ENCODE measurements at regions not wholly inside any gene's neighbourhood (a gene's known extent, or its start where the extent isn't known, plus 50 kb on each side); places are given as distances from the start of the nearest gene placed in this dataset.
A peak's percentile ranks its signal among the peaks of the same experiment; 100 is the strongest.

GRCh38 chr1:234773936-234774677 is 164.1 kb upstream of the IRF2BP2 start:
- Mint-ChIP-seq H3K36me3 (peaks cover 0 to 3% (median 0%) of the 10 kb centered on the region in 3 donors), H3K9me3 (peaks cover 0 to 2% (median 0%) of the 10 kb centered on the region in 5 donors), H3K4me3 (no peak overlapping the region), H3K4me1 (peaks cover 35 to 46% (median 40%) of the 10 kb centered on the region in 3 donors), H3K27me3 (no peaks in the 10 kb centered on the region), H3K27ac (peak overlapping the region in 5 of 8 donors; percentile 2 to 48 (median 24))
- no peak for DNase-seq
- no peak overlapping the region for H3K27ac ChIP-seq (ENCODE audit: low read depth, low read length)
- H3K36me3 ChIP-seq (ENCODE audit: insufficient read depth, low read length): no peaks in the 10 kb centered on the region
- ChIA-PET CTCF (interaction anchor here (0.7 to 1.7 kb wide), 4 partner anchors 50 to 275 kb away, joined by 3 to 5 read pairs (median 3); no protein-coding TSS in a partner anchor), POLR2A (no interaction called here)
- H3K4me1 ChIP-seq (ENCODE audit: insufficient read depth, low read length): peaks cover 48% of the 10 kb centered on the region
- no peaks in the 10 kb centered on the region for H3K9me3 ChIP-seq (ENCODE audit: low read length)
- peaks cover 5% of the 10 kb centered on the region for H3K27me3 ChIP-seq (ENCODE audit: insufficient read depth, low read length, poor library complexity, severe bottlenecking)
- no peak overlapping the region for H3K4me3 ChIP-seq (ENCODE audit: low read length)

- Mint-ChIP-seq H3K4me3 (peak overlapping the region; percentile 55 to 91 (median 81)), H3K27ac (peak overlapping the region; percentile 91 to 99 (median 95)), H3K4me1 (peaks cover 51 to 62% (median 56%) of the 10 kb centered on the region in 3 donors), H3K36me3 (peaks cover 0 to 6% (median 3%) of the 10 kb centered on the region in 3 donors), H3K9me3 (peaks cover 0 to 2% (median 0%) of the 10 kb centered on the region in 5 donors), H3K27me3 (no peaks in the 10 kb centered on the region)
- DNase-seq: peak; percentile 63 to 93 (median 81)
- Histone ChIP-seq H3K27ac (ENCODE audit: low read depth, low read length) (peak overlapping the region; percentile 58), H3K36me3 (ENCODE audit: insufficient read depth, low read length) (no peaks in the 10 kb centered on the region), H3K9me3 (ENCODE audit: low read length) (no peaks in the 10 kb centered on the region), H3K27me3 (ENCODE audit: insufficient read depth, low read length, poor library complexity, severe bottlenecking) (peaks cover 5% of the 10 kb centered on the region), H3K4me3 (ENCODE audit: low read length) (peak overlapping the region; percentile 16), H3K4me1 (ENCODE audit: insufficient read depth, low read length) (peaks cover 53% of the 10 kb centered on the region)
- CTCF ChIA-PET: interaction anchor here (1.0 to 1.3 kb wide), 4 partner anchors 17 to 311 kb away, joined by 3 to 4 read pairs (median 3); no protein-coding TSS in a partner anchor
- POLR2A ChIA-PET: interaction anchor here (0.6 to 3.0 kb wide), 15 partner anchors 13 to 295 kb away, joined by 3 to 33 read pairs (median 5); partner anchors contain the start of gene IRF2BP2
Measured at GRCh38 chr1:234772345-234773147, 162.6 kb upstream of the IRF2BP2 start.

- H3K4me3 ChIP-seq (ENCODE audit: low read length): peak overlapping the region; percentile 16
- peaks cover 54% of the 10 kb centered on the region for H3K4me1 ChIP-seq (ENCODE audit: insufficient read depth, low read length)
- DNase-seq: no peak
- Mint-ChIP-seq H3K9me3 (peaks cover 0 to 2% (median 0%) of the 10 kb centered on the region in 5 donors), H3K36me3 (peaks cover 0 to 6% (median 3%) of the 10 kb centered on the region in 3 donors), H3K4me1 (peaks cover 56 to 67% (median 62%) of the 10 kb centered on the region in 3 donors), H3K27me3 (no peaks in the 10 kb centered on the region), H3K4me3 (peak overlapping the region; percentile 55 to 91 (median 81)), H3K27ac (peak overlapping the region; percentile 91 to 99 (median 95))
- no peaks in the 10 kb centered on the region for H3K9me3 ChIP-seq (ENCODE audit: low read length)
- no peaks in the 10 kb centered on the region for H3K36me3 ChIP-seq (ENCODE audit: insufficient read depth, low read length)
- ChIA-PET POLR2A (interaction anchor here (0.6 to 3.0 kb wide), 15 partner anchors 12 to 244 kb away, joined by 3 to 33 read pairs (median 5); partner anchors contain the start of gene IRF2BP2), CTCF (interaction anchor here (0.9 to 2.3 kb wide), 5 partner anchors 12 to 312 kb away, joined by 3 to 7 read pairs (median 3); no protein-coding TSS in a partner anchor)
- H3K27ac ChIP-seq (ENCODE audit: low read depth, low read length): peak overlapping the region; percentile 58
- no peaks in the 10 kb centered on the region for H3K27me3 ChIP-seq (ENCODE audit: insufficient read depth, low read length, poor library complexity, severe bottlenecking)
Measured at GRCh38 chr1:234771642-234772344, 161.8 kb upstream of the IRF2BP2 start.

GRCh38 chr1:234770924-234771540 is 161.1 kb upstream of the IRF2BP2 start:
- Histone ChIP-seq H3K27me3 (ENCODE audit: insufficient read depth, low read length, poor library complexity, severe bottlenecking) (no peaks in the 10 kb centered on the region), H3K4me1 (ENCODE audit: insufficient read depth, low read length) (peaks cover 54% of the 10 kb centered on the region), H3K9me3 (ENCODE audit: low read length) (no peaks in the 10 kb centered on the region), H3K27ac (ENCODE audit: low read depth, low read length) (no peak overlapping the region), H3K36me3 (ENCODE audit: insufficient read depth, low read length) (no peaks in the 10 kb centered on the region), H3K4me3 (ENCODE audit: low read length) (no peak overlapping the region)
- no peak for DNase-seq
- H3K27ac Mint-ChIP-seq: peak overlapping the region; percentile 91 to 99 (median 95)
- H3K4me1 Mint-ChIP-seq: peaks cover 56 to 67% (median 62%) of the 10 kb centered on the region in 3 donors
- POLR2A ChIA-PET: interaction anchor here (1.1 to 3.0 kb wide), 4 partner anchors 13 to 161 kb away, joined by 3 to 33 read pairs (median 18); partner anchors contain the start of gene IRF2BP2
- H3K27me3 Mint-ChIP-seq: no peaks in the 10 kb centered on the region
- peaks cover 0 to 6% (median 3%) of the 10 kb centered on the region in 3 donors for H3K36me3 Mint-ChIP-seq
- H3K9me3 Mint-ChIP-seq: peaks cover 0 to 2% (median 0%) of the 10 kb centered on the region in 5 donors
- peak overlapping the region in 4 of 7 donors; percentile 17 to 60 (median 36) for H3K4me3 Mint-ChIP-seq
- CTCF ChIA-PET: interaction anchor here (0.9 to 2.3 kb wide), 2 partner anchors 12 to 159 kb away, joined by 3 to 7 read pairs; no protein-coding TSS in a partner anchor

- POLR2A ChIA-PET: interaction anchor here (3.0 kb wide), 2 partner anchors 46 to 160 kb away, joined by 30 to 33 read pairs; partner anchors contain the start of gene IRF2BP2
Measured at GRCh38 chr1:234769986-234770795, 160.2 kb upstream of the IRF2BP2 start.

GRCh38 chr1:234769284-234769985 is 159.5 kb upstream of the IRF2BP2 start:
- no peaks in the 10 kb centered on the region for H3K36me3 ChIP-seq (ENCODE audit: insufficient read depth, low read length)

More at GRCh38 chr1:234769986-234770795, 160.2 kb upstream of the IRF2BP2 start:
- peak in 1 of 5 donors; percentile 41 for DNase-seq
- peak overlapping the region in 4 of 7 donors; percentile 14 to 61 (median 40) for H3K4me3 Mint-ChIP-seq
- no peak overlapping the region for H3K4me3 ChIP-seq (ENCODE audit: low read length)
- H3K36me3 Mint-ChIP-seq: peaks cover 0 to 6% (median 3%) of the 10 kb centered on the region in 3 donors
- CTCF ChIA-PET: interaction anchor here (2.3 kb wide), 1 partner anchor 11 kb away, joined by 7 read pairs; no protein-coding TSS in a partner anchor
- peak overlapping the region in 6 of 8 donors; percentile 46 to 99 (median 83) for H3K27ac Mint-ChIP-seq
- peaks cover 0 to 2% of the 10 kb centered on the region in 2 donors for H3K27me3 Mint-ChIP-seq
- no peaks in the 10 kb centered on the region for H3K9me3 ChIP-seq (ENCODE audit: low read length)
- H3K27ac ChIP-seq (ENCODE audit: low read depth, low read length): no peak overlapping the region
- H3K27me3 ChIP-seq (ENCODE audit: insufficient read depth, low read length, poor library complexity, severe bottlenecking): no peaks in the 10 kb centered on the region
- no peaks in the 10 kb centered on the region for H3K36me3 ChIP-seq (ENCODE audit: insufficient read depth, low read length)
- H3K4me1 ChIP-seq (ENCODE audit: insufficient read depth, low read length): peaks cover 54% of the 10 kb centered on the region
- H3K4me1 Mint-ChIP-seq: peaks cover 56 to 67% (median 64%) of the 10 kb centered on the region in 3 donors
- peaks cover 0 to 2% (median 0%) of the 10 kb centered on the region in 5 donors for H3K9me3 Mint-ChIP-seq

More at GRCh38 chr1:234769284-234769985, 159.5 kb upstream of the IRF2BP2 start:
- Mint-ChIP-seq H3K4me3 (peak overlapping the region in 4 of 7 donors; percentile 14 to 61 (median 40)), H3K27ac (peak overlapping the region in 6 of 8 donors; percentile 46 to 93 (median 89)), H3K27me3 (peaks cover 0 to 2% of the 10 kb centered on the region in 2 donors), H3K36me3 (peaks cover 0 to 6% (median 3%) of the 10 kb centered on the region in 3 donors), H3K4me1 (peaks cover 56 to 67% (median 61%) of the 10 kb centered on the region in 3 donors), H3K9me3 (peaks cover 0 to 2% (median 0%) of the 10 kb centered on the region in 5 donors)
- no peak overlapping the region for H3K27ac ChIP-seq (ENCODE audit: low read depth, low read length)
- ChIA-PET CTCF (no interaction called here), POLR2A (no interaction called here)
- no peaks in the 10 kb centered on the region for H3K9me3 ChIP-seq (ENCODE audit: low read length)
- DNase-seq: no peak
- no peaks in the 10 kb centered on the region for H3K27me3 ChIP-seq (ENCODE audit: insufficient read depth, low read length, poor library complexity, severe bottlenecking)
- H3K4me1 ChIP-seq (ENCODE audit: insufficient read depth, low read length): peaks cover 54% of the 10 kb centered on the region
- no peak overlapping the region for H3K4me3 ChIP-seq (ENCODE audit: low read length)

Data from CD8-positive, alpha-beta memory T cell (primary cell).